Central memory CD8-positive, alpha-beta T cell (primary cell): ENCODE measurements at regions not wholly inside any gene's neighbourhood (a gene's known extent, or its start where the extent isn't known, plus 50 kb on each side); places are given as distances from the start of the nearest gene placed in this dataset.

Experiments used
- ATAC-seq: fragments of 150-1000 bp; cut with Tn5 transposase; replicated peaks from 2 replicates; pipeline ENCODE4 v1.10.0; 2022; ENCODE audit warnings: mild to moderate bottlenecking, moderate FRiP score, moderate number of reproducible peaks; ENCODE audit not compliant: poor library complexity, severe bottlenecking; ENCODE audit errors: extremely low read depth
- DNase-seq, 2 donors: peaks; one replicate each; pipeline ENCODE4 v3.0.0; 2021; ENCODE audit warnings: low spot score in 2 of 2
- H3K27ac Mint-ChIP-seq: one replicate; pipeline ENCODE4 v1.8.0; 2022; ENCODE audit warnings: low read depth, mild to moderate bottlenecking, moderate library complexity, mixed read lengths
- H3K27me3 Mint-ChIP-seq: one replicate; pipeline ENCODE4 v1.8.0; 2022; ENCODE audit warnings: mixed read lengths
- H3K36me3 Mint-ChIP-seq: one replicate; pipeline ENCODE4 v1.8.0; 2022; ENCODE audit warnings: mild to moderate bottlenecking, moderate library complexity, mixed read lengths; ENCODE audit not compliant: insufficient read depth
- H3K4me1 Mint-ChIP-seq: one replicate; pipeline ENCODE4 v1.8.0; 2022; ENCODE audit warnings: mixed read lengths
- H3K4me3 Mint-ChIP-seq: one replicate; pipeline ENCODE4 v1.8.0; 2022; ENCODE audit warnings: mild to moderate bottlenecking, moderate library complexity, mixed read lengths
- H3K9me3 Mint-ChIP-seq: one replicate; pipeline ENCODE4 v1.8.0; 2022; ENCODE audit warnings: mixed read lengths

- Mint-ChIP-seq H3K27me3 (no peaks in the 10 kb centered on the region), H3K36me3 (no peaks in the 10 kb centered on the region), H3K4me3 (no peak overlapping the region), H3K4me1 (peaks cover 6% of the 10 kb centered on the region), H3K27ac (no peak overlapping the region), H3K9me3 (peaks cover 4% of the 10 kb centered on the region)
- ATAC-seq = no peak
- no peak for DNase-seq
Observed at GRCh38 chr5:87054821-87055220, 212.9 kb upstream of the RASA1 start.

GRCh38 chr5:87061046-87061445 is 206.6 kb upstream of the RASA1 start:
- DNase-seq (no peak), ATAC-seq (no peak)
- no peak overlapping the region for H3K4me3 Mint-ChIP-seq
- H3K36me3 Mint-ChIP-seq = no peaks in the 10 kb centered on the region
- no peaks in the 10 kb centered on the region for H3K27me3 Mint-ChIP-seq
- H3K9me3 Mint-ChIP-seq = peaks cover 16% of the 10 kb centered on the region
- no peak overlapping the region for H3K27ac Mint-ChIP-seq
- H3K4me1 Mint-ChIP-seq = peaks cover 4% of the 10 kb centered on the region

- H3K4me1 Mint-ChIP-seq = peaks cover 17% of the 10 kb centered on the region
- no peak overlapping the region for H3K4me3 Mint-ChIP-seq
- H3K27ac Mint-ChIP-seq = peak overlapping the region; percentile 77
- H3K9me3 Mint-ChIP-seq = no peaks in the 10 kb centered on the region
- no peaks in the 10 kb centered on the region for H3K36me3 Mint-ChIP-seq
- ATAC-seq (no peak), DNase-seq (no peak)
- no peaks in the 10 kb centered on the region for H3K27me3 Mint-ChIP-seq
Observed at GRCh38 chr5:87069311-87069710, 198.4 kb upstream of the RASA1 start.

GRCh38 chr5:87069974-87070608 is 197.6 kb upstream of the RASA1 start:
- H3K36me3 Mint-ChIP-seq = no peaks in the 10 kb centered on the region
- no peak for DNase-seq
- no peak for ATAC-seq
- H3K4me1 Mint-ChIP-seq = peaks cover 25% of the 10 kb centered on the region
- no peak overlapping the region for H3K4me3 Mint-ChIP-seq
- peak overlapping the region; percentile 77 for H3K27ac Mint-ChIP-seq
- no peaks in the 10 kb centered on the region for H3K27me3 Mint-ChIP-seq
- H3K9me3 Mint-ChIP-seq = no peaks in the 10 kb centered on the region

- no peaks in the 10 kb centered on the region for H3K27me3 Mint-ChIP-seq
- peaks cover 42% of the 10 kb centered on the region for H3K4me1 Mint-ChIP-seq
- no peaks in the 10 kb centered on the region for H3K9me3 Mint-ChIP-seq
- H3K36me3 Mint-ChIP-seq = no peaks in the 10 kb centered on the region
- ATAC-seq (no peak), DNase-seq (no peak)
- peak overlapping the region; percentile 63 for H3K27ac Mint-ChIP-seq
- H3K4me3 Mint-ChIP-seq = no peak overlapping the region
Observed at GRCh38 chr5:87074072-87074471, 193.6 kb upstream of the RASA1 start.

- H3K4me1 Mint-ChIP-seq = peaks cover 36% of the 10 kb centered on the region
- H3K9me3 Mint-ChIP-seq = no peaks in the 10 kb centered on the region
- H3K36me3 Mint-ChIP-seq = no peaks in the 10 kb centered on the region
- DNase-seq (no peak), ATAC-seq (peak; percentile 92)
- H3K27me3 Mint-ChIP-seq = no peaks in the 10 kb centered on the region
- H3K4me3 Mint-ChIP-seq = peak overlapping the region; percentile 23
- H3K27ac Mint-ChIP-seq = peak overlapping the region; percentile 63
Observed at GRCh38 chr5:87074934-87075541, 192.6 kb upstream of the RASA1 start.

- no peaks in the 10 kb centered on the region for H3K36me3 Mint-ChIP-seq
- peaks cover 37% of the 10 kb centered on the region for H3K4me1 Mint-ChIP-seq
- ATAC-seq (no peak), DNase-seq (no peak)
- H3K27me3 Mint-ChIP-seq = no peaks in the 10 kb centered on the region
- no peak overlapping the region for H3K4me3 Mint-ChIP-seq
- H3K9me3 Mint-ChIP-seq = no peaks in the 10 kb centered on the region
- H3K27ac Mint-ChIP-seq = no peak overlapping the region
Observed at GRCh38 chr5:87076411-87076810, 191.3 kb upstream of the RASA1 start.

- Mint-ChIP-seq H3K4me1 (peaks cover 43% of the 10 kb centered on the region), H3K9me3 (no peaks in the 10 kb centered on the region), H3K27me3 (no peaks in the 10 kb centered on the region), H3K4me3 (no peak overlapping the region), H3K36me3 (no peaks in the 10 kb centered on the region), H3K27ac (no peak overlapping the region)
- ATAC-seq = no peak
- DNase-seq = no peak
Observed at GRCh38 chr5:87076931-87077330, 190.8 kb upstream of the RASA1 start.

GRCh38 chr5:87079219-87079618 is 188.5 kb upstream of the RASA1 start:
- Mint-ChIP-seq H3K9me3 (no peaks in the 10 kb centered on the region), H3K4me1 (peaks cover 59% of the 10 kb centered on the region), H3K27me3 (no peaks in the 10 kb centered on the region), H3K36me3 (no peaks in the 10 kb centered on the region), H3K27ac (peak overlapping the region; percentile 73), H3K4me3 (no peak overlapping the region)
- ATAC-seq (no peak), DNase-seq (no peak)

- Mint-ChIP-seq H3K27me3 (no peaks in the 10 kb centered on the region), H3K27ac (peak overlapping the region; percentile 82), H3K9me3 (peaks cover 5% of the 10 kb centered on the region), H3K36me3 (no peaks in the 10 kb centered on the region), H3K4me1 (peaks cover 43% of the 10 kb centered on the region), H3K4me3 (peak overlapping the region; percentile 60)
- DNase-seq = no peak
- no peak for ATAC-seq
Observed at GRCh38 chr5:87081016-87081415, 186.7 kb upstream of the RASA1 start.

GRCh38 chr5:87081511-87082372 is 185.9 kb upstream of the RASA1 start:
- DNase-seq (peak in 1 of 2 donors; percentile 18), ATAC-seq (peak; percentile 86)
- Mint-ChIP-seq H3K4me1 (peaks cover 43% of the 10 kb centered on the region), H3K9me3 (peaks cover 5% of the 10 kb centered on the region), H3K27ac (peak overlapping the region; percentile 82), H3K36me3 (no peaks in the 10 kb centered on the region), H3K4me3 (peak overlapping the region; percentile 60), H3K27me3 (no peaks in the 10 kb centered on the region)

GRCh38 chr5:87094347-87094746 is 173.3 kb upstream of the RASA1 start:
- Mint-ChIP-seq H3K27me3 (no peaks in the 10 kb centered on the region), H3K36me3 (no peaks in the 10 kb centered on the region), H3K9me3 (no peaks in the 10 kb centered on the region), H3K27ac (peak overlapping the region; percentile 84), H3K4me3 (peak overlapping the region; percentile 28), H3K4me1 (peaks cover 28% of the 10 kb centered on the region)
- DNase-seq (no peak), ATAC-seq (peak; percentile 32)

- H3K36me3 Mint-ChIP-seq = no peaks in the 10 kb centered on the region
- H3K4me3 Mint-ChIP-seq = no peak overlapping the region
- DNase-seq (no peak), ATAC-seq (peak; percentile 64)
- peak overlapping the region; percentile 84 for H3K27ac Mint-ChIP-seq
- H3K27me3 Mint-ChIP-seq = no peaks in the 10 kb centered on the region
- no peaks in the 10 kb centered on the region for H3K9me3 Mint-ChIP-seq
- peaks cover 31% of the 10 kb centered on the region for H3K4me1 Mint-ChIP-seq
Observed at GRCh38 chr5:87094833-87095232, 172.8 kb upstream of the RASA1 start.
